Naive B cell (primary cell): ENCODE measurements at regions not wholly inside any gene's neighbourhood (a gene's known extent, or its start where the extent isn't known, plus 50 kb on each side); places are given as distances from the start of the nearest gene placed in this dataset.
A peak's percentile ranks its signal among the peaks of the same experiment; 100 is the strongest.

Source experiments
- ATAC-seq, 2 donors: fragments of 150-1000 bp; cut with Tn5 transposase; 2 replicates each; pipeline ENCODE4 v1.10.0; 2021; ENCODE audit warnings: low read depth in 2 of 2, mild to moderate bottlenecking in 2 of 2, moderate library complexity in 2 of 2
- DNase-seq: peaks from one replicate; pipeline ENCODE4 v3.0.0; 2022
- H3K27ac Mint-ChIP-seq, 6 donors: one replicate each; pipeline ENCODE4 v1.8.0; 2020 to 2022; ENCODE audit warnings: mild to moderate bottlenecking in 6 of 6, mixed read lengths in 6 of 6, moderate library complexity in 5 of 6, inconsistent platforms in 2 of 6
- H3K27me3 Mint-ChIP-seq, 3 donors: one replicate each; pipeline ENCODE4 v1.8.0; 2021 to 2022; ENCODE audit warnings: mixed read lengths in 3 of 3, mild to moderate bottlenecking in 1 of 3
- H3K36me3 Mint-ChIP-seq, 2 donors: one replicate each; pipeline ENCODE4 v1.8.0; 2020 to 2022; ENCODE audit warnings: mixed read lengths in 2 of 2, inconsistent platforms in 1 of 2, mild to moderate bottlenecking in 1 of 2
- H3K4me1 Mint-ChIP-seq, 3 donors: one replicate each; pipeline ENCODE4 v1.8.0; 2020 to 2022; ENCODE audit warnings: mixed read lengths in 3 of 3, inconsistent platforms in 1 of 3, mild to moderate bottlenecking in 1 of 3, moderate library complexity in 1 of 3
- H3K4me3 Mint-ChIP-seq, 8 donors: one replicate each; pipeline ENCODE4 v1.8.0; 2020 to 2022; ENCODE audit warnings: mild to moderate bottlenecking in 8 of 8, mixed read lengths in 8 of 8, moderate library complexity in 8 of 8, inconsistent platforms in 2 of 8
- H3K9me3 Mint-ChIP-seq, 7 donors: one replicate each; pipeline ENCODE4 v1.8.0; 2020 to 2022; ENCODE audit warnings: mixed read lengths in 7 of 7, mild to moderate bottlenecking in 5 of 7, inconsistent platforms in 2 of 7, moderate library complexity in 1 of 7

DNA sequence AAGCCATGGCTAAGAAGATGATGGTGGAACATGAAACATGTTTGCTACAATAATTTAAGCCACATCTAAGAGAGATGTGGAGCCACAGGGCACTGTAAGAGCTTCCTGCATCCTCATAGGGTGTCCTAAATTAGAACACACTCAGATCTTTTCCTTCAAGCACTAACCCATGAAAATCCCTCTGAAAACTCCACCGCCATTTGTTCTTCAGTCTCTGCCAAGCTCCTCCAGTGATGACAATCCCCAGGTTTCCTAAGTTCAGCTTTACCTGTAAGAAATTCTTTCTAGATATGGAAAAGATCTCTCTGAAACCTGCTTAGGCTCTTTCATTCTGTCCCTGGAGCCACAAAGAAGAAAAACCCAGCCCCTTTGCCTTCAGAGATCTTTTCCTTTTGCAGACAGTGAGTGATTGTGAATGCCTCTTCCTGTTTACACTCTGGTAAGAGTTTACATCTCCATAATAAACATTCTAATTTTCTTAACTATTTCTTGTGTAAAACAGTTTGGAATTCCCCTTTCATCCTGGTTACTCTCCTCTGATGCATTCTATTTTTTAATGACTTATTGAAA lies 907.2 kb downstream of the VRK1 start:
- ATAC-seq (no peak), DNase-seq (no peak)
- Mint-ChIP-seq H3K27me3 (peaks cover 5 to 16% (median 6%) of the 10 kb centered on the region in 3 donors), H3K27ac (no peak overlapping the region), H3K36me3 (no peaks in the 10 kb centered on the region), H3K4me1 (no peaks in the 10 kb centered on the region), H3K4me3 (no peak overlapping the region), H3K9me3 (peaks cover 0 to 17% (median 5%) of the 10 kb centered on the region in 7 donors)

DNA sequence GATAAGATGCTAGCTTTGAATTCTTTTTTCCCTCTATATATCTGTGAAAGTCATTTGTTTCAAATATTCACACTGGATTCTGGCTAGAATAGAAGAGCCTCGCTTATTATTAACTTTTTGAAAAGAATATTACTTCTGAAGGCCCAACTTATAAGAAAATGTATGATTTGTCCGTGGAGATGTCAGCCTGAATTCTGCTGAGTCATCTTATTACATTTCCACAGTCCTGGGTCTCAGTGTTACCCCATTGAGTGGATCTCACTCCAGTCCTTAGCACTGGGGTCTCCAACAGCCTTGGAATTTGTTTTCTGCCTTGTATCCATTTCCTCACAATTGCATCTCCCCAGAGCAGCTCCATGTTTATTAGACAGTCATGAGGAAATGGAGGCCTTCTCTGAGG lies 907.9 kb downstream of the VRK1 start:
- Mint-ChIP-seq H3K9me3 (peaks cover 0 to 17% (median 4%) of the 10 kb centered on the region in 7 donors), H3K27ac (no peak overlapping the region)
- no peak for ATAC-seq

DNA sequence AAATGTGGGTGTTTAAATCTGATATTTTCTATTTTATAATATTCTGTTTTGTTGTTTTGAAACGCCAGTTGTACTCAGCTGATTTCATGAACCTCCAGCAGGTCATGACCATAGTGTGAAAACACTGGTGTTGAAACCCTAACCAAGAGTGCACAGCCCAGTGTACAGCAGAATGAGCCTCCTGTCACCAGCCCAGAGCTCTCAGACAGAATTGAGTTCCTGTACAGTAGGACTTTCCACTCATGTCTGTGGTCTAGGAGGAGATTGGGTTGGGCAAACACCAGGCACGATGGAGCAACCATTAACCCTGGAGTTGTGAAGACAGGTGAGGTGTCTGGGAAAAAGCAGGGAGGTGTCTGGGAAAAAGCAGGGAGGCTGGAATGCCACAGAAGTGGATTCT lies 908.8 kb downstream of the VRK1 start:
- no peak overlapping the region for H3K27ac Mint-ChIP-seq
- peaks cover 0 to 17% (median 2%) of the 10 kb centered on the region in 7 donors for H3K9me3 Mint-ChIP-seq
- peak overlapping the region in 1 of 8 donors; percentile 59 for H3K4me3 Mint-ChIP-seq
- no peaks in the 10 kb centered on the region for H3K36me3 Mint-ChIP-seq
- DNase-seq (no peak), ATAC-seq (no peak)
- peaks cover 5 to 20% (median 6%) of the 10 kb centered on the region in 3 donors for H3K27me3 Mint-ChIP-seq
- no peaks in the 10 kb centered on the region for H3K4me1 Mint-ChIP-seq

More for the DNA sequence above, 907.9 kb downstream of the VRK1 start:
- Mint-ChIP-seq H3K4me3 (no peak overlapping the region), H3K4me1 (no peaks in the 10 kb centered on the region), H3K36me3 (no peaks in the 10 kb centered on the region), H3K27me3 (peaks cover 5 to 20% (median 6%) of the 10 kb centered on the region in 3 donors)
- no peak for DNase-seq

GRCh38 chr14:97706819-97707218 lies 909.6 kb downstream of the VRK1 start:
- Mint-ChIP-seq H3K4me3 (no peak overlapping the region), H3K27me3 (peaks cover 5 to 20% (median 6%) of the 10 kb centered on the region in 3 donors), H3K36me3 (no peaks in the 10 kb centered on the region), H3K27ac (no peak overlapping the region), H3K4me1 (no peaks in the 10 kb centered on the region), H3K9me3 (peaks cover 0 to 17% (median 2%) of the 10 kb centered on the region in 7 donors)
- ATAC-seq (no peak), DNase-seq (no peak)

DNA sequence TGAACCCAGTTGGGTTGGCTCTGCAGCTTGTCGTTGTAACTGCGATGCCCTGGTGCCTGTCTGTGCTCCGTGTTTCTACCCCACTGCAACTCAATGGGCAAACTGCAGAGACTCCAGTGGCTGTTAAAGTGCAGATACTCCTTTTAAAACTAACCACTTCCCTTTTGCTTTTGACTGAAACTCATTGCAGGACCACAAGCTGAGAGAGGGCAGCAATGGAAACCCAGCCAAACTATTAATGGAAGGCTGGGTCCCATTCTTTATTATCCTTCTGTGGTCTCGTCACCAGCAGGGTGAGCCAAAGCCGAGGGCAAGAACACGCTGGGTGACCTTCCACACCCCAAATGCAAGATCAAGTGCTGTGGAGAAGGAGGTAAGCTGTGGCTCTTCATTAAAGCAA lies 910.4 kb downstream of the VRK1 start:
- H3K4me3 Mint-ChIP-seq, result no peak overlapping the region
- no peak for ATAC-seq

GRCh38 chr14:97709552-97709951 lies 912.4 kb downstream of the VRK1 start:
- Mint-ChIP-seq H3K4me1 (no peaks in the 10 kb centered on the region), H3K9me3 (peaks cover 0 to 13% (median 3%) of the 10 kb centered on the region in 7 donors), H3K4me3 (no peak overlapping the region), H3K27me3 (peaks cover 5 to 20% (median 6%) of the 10 kb centered on the region in 3 donors), H3K36me3 (no peaks in the 10 kb centered on the region), H3K27ac (no peak overlapping the region)
- DNase-seq, result no peak
- no peak for ATAC-seq

More for the DNA sequence above, 910.4 kb downstream of the VRK1 start:
- peaks cover 5 to 20% (median 6%) of the 10 kb centered on the region in 3 donors for H3K27me3 Mint-ChIP-seq
- peaks cover 0 to 17% (median 2%) of the 10 kb centered on the region in 7 donors for H3K9me3 Mint-ChIP-seq
- DNase-seq, result no peak
- H3K27ac Mint-ChIP-seq, result no peak overlapping the region
- H3K4me1 Mint-ChIP-seq, result no peaks in the 10 kb centered on the region
- H3K36me3 Mint-ChIP-seq, result no peaks in the 10 kb centered on the region

DNA sequence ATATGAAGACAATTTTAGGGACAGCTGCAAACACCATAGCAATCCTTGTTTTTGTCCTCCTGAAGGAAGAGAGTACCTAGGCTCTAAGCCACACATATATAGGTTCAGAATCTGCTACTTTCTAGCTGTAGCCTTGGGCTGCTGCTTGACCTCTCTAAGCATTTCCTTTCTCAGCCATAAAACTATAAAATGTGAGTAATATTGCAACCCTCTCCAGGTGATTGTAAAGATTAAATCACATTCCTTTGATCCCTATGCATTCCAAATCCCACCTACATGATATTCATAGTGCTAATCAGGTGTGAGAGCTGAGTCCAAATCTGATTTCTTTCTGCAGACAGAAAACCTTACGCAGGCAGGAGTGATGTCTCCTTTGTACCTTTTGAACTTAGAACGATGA lies 913.5 kb downstream of the VRK1 start:
- DNase-seq, result no peak
- H3K4me3 Mint-ChIP-seq, result no peak overlapping the region
- no peak for ATAC-seq
- H3K4me1 Mint-ChIP-seq, result no peaks in the 10 kb centered on the region
- H3K36me3 Mint-ChIP-seq, result no peaks in the 10 kb centered on the region
- H3K27me3 Mint-ChIP-seq, result peaks cover 5 to 20% (median 6%) of the 10 kb centered on the region in 3 donors
- H3K9me3 Mint-ChIP-seq, result peaks cover 0 to 13% (median 3%) of the 10 kb centered on the region in 7 donors
- no peak overlapping the region for H3K27ac Mint-ChIP-seq

GRCh38 chr14:97712471-97712870 lies 915.3 kb downstream of the VRK1 start:
- Mint-ChIP-seq H3K4me1 (no peaks in the 10 kb centered on the region), H3K36me3 (no peaks in the 10 kb centered on the region), H3K27ac (no peak overlapping the region), H3K4me3 (no peak overlapping the region), H3K27me3 (peaks cover 0 to 12% (median 0%) of the 10 kb centered on the region in 3 donors), H3K9me3 (peaks cover 0 to 5% (median 1%) of the 10 kb centered on the region in 7 donors)
- DNase-seq, result no peak
- no peak for ATAC-seq

DNA sequence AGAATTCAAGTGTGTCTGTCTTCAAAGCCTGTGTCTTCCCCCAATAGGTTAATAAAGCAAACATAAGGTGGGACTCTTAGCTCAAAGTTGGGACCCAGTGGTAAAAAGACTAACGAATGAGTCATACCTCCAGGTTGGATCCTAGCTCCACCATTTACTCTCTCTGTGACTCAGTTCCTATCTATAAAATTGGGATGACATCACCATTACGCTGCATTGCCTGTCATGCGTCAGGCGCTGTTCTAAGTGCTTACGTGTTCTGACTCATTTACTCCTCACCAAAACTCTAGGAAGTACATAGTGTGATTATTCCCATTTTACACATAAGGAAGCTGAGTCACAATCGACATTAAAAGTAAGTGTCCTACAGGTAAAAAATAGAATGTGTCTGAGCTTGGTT lies 915.8 kb downstream of the VRK1 start:
- Mint-ChIP-seq H3K27ac (no peak overlapping the region), H3K4me1 (no peaks in the 10 kb centered on the region), H3K36me3 (no peaks in the 10 kb centered on the region), H3K27me3 (peaks cover 0 to 12% (median 0%) of the 10 kb centered on the region in 3 donors), H3K9me3 (peaks cover 0 to 5% (median 3%) of the 10 kb centered on the region in 7 donors), H3K4me3 (no peak overlapping the region)
- ATAC-seq (no peak), DNase-seq (no peak)

DNA sequence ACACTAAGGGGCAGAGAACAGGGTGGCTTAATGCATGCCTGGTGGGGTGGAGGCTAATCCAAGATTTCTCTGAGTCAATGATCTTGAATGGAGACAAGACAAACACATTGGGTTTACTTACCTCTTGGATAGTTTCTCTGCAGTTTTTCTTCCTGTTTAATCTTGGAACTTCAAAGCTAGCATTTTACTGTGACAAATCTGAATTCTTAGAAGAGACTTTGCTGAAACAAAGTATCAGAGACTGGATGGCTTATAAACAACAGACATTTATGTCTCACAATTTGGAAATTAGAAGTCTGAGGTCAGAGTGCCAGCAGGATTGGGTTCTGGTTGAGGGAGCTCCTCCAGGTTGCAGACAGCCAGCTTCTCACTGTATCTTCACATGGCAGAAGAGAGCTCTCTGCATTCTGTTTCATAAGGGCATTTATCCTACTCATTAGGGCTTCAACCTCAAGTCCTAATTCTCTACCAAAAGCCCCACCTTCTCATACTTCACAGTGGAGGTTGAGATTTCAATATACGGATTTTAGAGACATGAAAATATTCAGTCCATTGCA lies 921.8 kb downstream of the VRK1 start:
- Mint-ChIP-seq H3K27me3 (no peaks in the 10 kb centered on the region), H3K9me3 (peaks cover 3 to 21% (median 10%) of the 10 kb centered on the region in 7 donors), H3K27ac (no peak overlapping the region), H3K4me3 (no peak overlapping the region), H3K36me3 (no peaks in the 10 kb centered on the region), H3K4me1 (no peaks in the 10 kb centered on the region)
- ATAC-seq (no peak), DNase-seq (no peak)

DNA sequence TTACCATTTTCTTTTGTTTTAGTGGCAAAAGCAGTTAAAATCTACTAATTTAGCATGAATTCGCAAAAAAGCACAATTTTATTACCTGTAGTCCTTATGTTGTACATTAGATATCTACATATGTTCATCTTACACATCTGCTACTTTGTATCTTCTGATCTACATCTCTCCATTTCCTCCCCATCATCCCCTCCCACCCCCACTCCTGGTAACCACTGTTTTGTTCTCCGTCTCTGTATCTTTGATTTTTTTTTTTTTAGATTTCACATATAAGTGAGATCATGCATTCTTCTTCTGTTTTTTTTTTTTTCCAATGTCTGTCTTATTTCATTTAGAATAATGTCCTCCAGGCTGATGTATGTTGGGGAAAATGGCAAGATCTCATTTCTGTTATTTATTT lies 922.7 kb downstream of the VRK1 start:
- Mint-ChIP-seq H3K9me3 (peaks cover 3 to 25% (median 10%) of the 10 kb centered on the region in 7 donors), H3K27me3 (no peaks in the 10 kb centered on the region), H3K4me1 (no peaks in the 10 kb centered on the region), H3K4me3 (no peak overlapping the region), H3K27ac (peak overlapping the region in 1 of 6 donors; percentile 7), H3K36me3 (no peaks in the 10 kb centered on the region)
- ATAC-seq (no peak), DNase-seq (no peak)

DNA sequence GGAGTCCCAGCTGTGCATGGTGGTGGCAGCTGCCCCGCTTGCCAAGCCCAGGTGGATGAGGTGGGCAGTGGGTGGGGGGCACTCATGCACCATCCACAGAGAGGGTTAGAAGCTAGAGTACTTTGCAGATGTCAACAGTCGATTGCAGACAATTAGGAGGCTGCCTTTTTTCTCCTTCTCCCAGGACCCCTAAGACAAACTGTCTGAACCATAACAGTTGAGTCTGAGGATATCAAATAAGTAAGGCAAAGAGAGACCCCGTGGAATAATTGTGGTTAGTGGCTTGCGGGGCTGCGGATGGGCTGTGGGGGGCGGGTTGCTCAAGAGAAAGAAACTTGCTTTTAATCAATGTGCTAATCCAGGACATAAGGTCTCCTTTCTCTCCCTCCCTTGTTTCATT lies 926.2 kb downstream of the VRK1 start:
- peaks cover 5 to 23% (median 12%) of the 10 kb centered on the region in 7 donors for H3K9me3 Mint-ChIP-seq
- no peak overlapping the region for H3K4me3 Mint-ChIP-seq
- no peaks in the 10 kb centered on the region for H3K27me3 Mint-ChIP-seq
- H3K27ac Mint-ChIP-seq, result no peak overlapping the region
- DNase-seq (no peak), ATAC-seq (no peak)
- no peaks in the 10 kb centered on the region for H3K36me3 Mint-ChIP-seq
- no peaks in the 10 kb centered on the region for H3K4me1 Mint-ChIP-seq

DNA sequence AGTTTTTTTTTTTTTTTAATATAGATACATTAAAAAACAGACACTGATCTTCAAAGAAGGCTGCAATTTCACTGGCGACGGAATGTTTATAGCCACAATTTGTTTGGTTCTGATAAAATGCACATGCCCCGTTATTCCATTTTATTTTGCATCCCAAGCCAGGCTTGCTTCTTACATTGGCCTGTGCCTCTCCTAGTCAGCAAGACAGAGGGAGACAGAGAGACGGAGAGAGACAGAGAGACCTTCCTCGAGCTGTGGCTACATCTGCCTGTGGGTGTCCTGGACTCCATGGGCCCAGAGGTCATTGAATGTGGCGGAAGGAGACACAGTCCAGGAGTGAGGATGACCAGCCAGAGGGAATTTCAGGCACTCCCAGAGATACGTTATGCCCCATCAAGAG lies 926.6 kb downstream of the VRK1 start:
- Mint-ChIP-seq H3K36me3 (no peaks in the 10 kb centered on the region), H3K4me1 (no peaks in the 10 kb centered on the region), H3K4me3 (no peak overlapping the region), H3K9me3 (peaks cover 5 to 23% (median 12%) of the 10 kb centered on the region in 7 donors), H3K27ac (peak overlapping the region in 1 of 6 donors; percentile 21), H3K27me3 (no peaks in the 10 kb centered on the region)
- DNase-seq, result no peak
- no peak for ATAC-seq

GRCh38 chr14:97724265-97724731 lies 927.1 kb downstream of the VRK1 start:
- H3K27me3 Mint-ChIP-seq, result no peaks in the 10 kb centered on the region
- H3K27ac Mint-ChIP-seq, result peak overlapping the region in 1 of 6 donors; percentile 3
- H3K4me1 Mint-ChIP-seq, result no peaks in the 10 kb centered on the region
- DNase-seq, result no peak
- no peak for ATAC-seq
- H3K9me3 Mint-ChIP-seq, result peaks cover 5 to 24% (median 12%) of the 10 kb centered on the region in 7 donors
- no peaks in the 10 kb centered on the region for H3K36me3 Mint-ChIP-seq
- H3K4me3 Mint-ChIP-seq, result no peak overlapping the region
